Ovary (tissue), 3 donors: ENCODE measurements at regions not wholly inside any gene's neighbourhood (a gene's known extent, or its start where the extent isn't known, plus 50 kb on each side); places are given as distances from the start of the nearest gene placed in this dataset.

ENCODE experiments used
- CTCF ChIP-seq, 3 donors: fragments of 450-650 bp in 2 of 3; fragments of 200-600 bp in 1 of 3; IDR thresholded peaks; one replicate each; pipeline versions ENCODE4 v1.5.1 to v1.8.0; 2016 to 2022; ENCODE audit warnings: antibody characterized with exemption in 3 of 3, mild to moderate bottlenecking in 1 of 3
- EP300 ChIP-seq: sonication (generic); formaldehyde crosslinking; IDR thresholded peaks from one replicate; pipeline ENCODE4 v1.6.1; 2017; ENCODE audit warnings: antibody characterized with exemption
- donor health status: DM: no; HTN: no; CAD: no.

- TF ChIP-seq CTCF (IDR thresholded peaks at IDR 0.05) (no peak), EP300 (no peak)
These were observed 226.6 kb downstream of the MEF2C start for GRCh38 chr5:88656221-88656950.
